ENCODE measurements at regions not wholly inside any gene's neighbourhood (a gene's known extent, or its start where the extent isn't known, plus 50 kb on each side); places are given as distances from the start of the nearest gene placed in this dataset.

DNA sequence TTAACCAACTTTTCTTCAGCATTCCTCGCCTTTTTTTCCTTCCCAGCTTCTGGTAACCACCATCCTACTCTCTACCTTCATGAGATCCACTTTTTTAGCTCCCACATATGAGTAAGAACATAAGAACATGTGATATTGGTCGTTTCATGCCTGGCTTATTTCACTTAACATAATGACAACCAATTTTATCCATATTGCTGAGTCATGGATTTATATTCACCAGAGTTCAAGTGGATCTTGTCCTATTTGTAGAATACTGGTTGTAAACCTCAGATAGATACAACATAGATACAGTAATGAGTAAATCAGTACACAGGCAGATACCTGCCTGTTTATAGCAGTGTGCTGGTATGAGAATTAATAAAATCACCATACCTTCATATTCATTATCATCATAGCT is 412.0 kb upstream of the RBMS3 start:
- Mint-ChIP-seq H3K9me3 (no peaks in the 10 kb centered on the region), H3K27ac (no peak overlapping the region), H3K4me1 (no peaks in the 10 kb centered on the region), H3K36me3 (ENCODE audit: low read depth) (no peaks in the 10 kb centered on the region), H3K27me3 (ENCODE audit: low read depth, poor library complexity) (no peaks in the 10 kb centered on the region), H3K4me3 (no peak overlapping the region)
- TF ChIP-seq, protein P1, sequence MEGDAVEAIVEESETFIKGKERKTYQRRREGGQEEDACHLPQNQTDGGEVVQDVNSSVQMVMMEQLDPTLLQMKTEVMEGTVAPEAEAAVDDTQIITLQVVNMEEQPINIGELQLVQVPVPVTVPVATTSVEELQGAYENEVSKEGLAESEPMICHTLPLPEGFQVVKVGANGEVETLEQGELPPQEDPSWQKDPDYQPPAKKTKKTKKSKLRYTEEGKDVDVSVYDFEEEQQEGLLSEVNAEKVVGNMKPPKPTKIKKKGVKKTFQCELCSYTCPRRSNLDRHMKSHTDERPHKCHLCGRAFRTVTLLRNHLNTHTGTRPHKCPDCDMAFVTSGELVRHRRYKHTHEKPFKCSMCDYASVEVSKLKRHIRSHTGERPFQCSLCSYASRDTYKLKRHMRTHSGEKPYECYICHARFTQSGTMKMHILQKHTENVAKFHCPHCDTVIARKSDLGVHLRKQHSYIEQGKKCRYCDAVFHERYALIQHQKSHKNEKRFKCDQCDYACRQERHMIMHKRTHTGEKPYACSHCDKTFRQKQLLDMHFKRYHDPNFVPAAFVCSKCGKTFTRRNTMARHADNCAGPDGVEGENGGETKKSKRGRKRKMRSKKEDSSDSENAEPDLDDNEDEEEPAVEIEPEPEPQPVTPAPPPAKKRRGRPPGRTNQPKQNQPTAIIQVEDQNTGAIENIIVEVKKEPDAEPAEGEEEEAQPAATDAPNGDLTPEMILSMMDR (IDR thresholded peaks at IDR 0.05): no peak
- DNase-seq: no peak

DNA sequence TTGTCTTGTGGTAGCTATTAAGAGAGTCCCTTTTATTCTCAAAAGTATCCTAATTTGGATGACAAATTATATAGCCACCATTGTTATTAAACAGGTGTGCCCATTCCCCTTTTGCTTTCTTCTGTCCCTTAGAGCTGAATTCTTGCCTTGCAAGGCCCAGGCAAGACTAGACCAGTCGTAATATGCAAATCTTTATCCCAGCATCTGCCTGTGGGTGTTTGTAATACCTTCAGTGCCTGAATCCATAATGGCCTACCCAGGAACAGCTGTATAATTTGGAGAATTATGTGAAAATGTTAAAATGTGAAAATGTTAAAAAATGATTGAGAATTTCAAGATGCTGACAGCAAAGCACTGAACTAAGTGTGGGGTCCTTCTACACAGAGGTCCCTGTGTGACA is 403.0 kb upstream of the RBMS3 start:
- Mint-ChIP-seq H3K36me3 (ENCODE audit: low read depth) (no peaks in the 10 kb centered on the region), H3K27ac (no peak overlapping the region), H3K4me3 (no peak overlapping the region), H3K4me1 (no peaks in the 10 kb centered on the region), H3K9me3 (peaks cover 3% of the 10 kb centered on the region), H3K27me3 (ENCODE audit: low read depth, poor library complexity) (no peaks in the 10 kb centered on the region)
- DNase-seq: no peak
- TF ChIP-seq, protein P1 (IDR thresholded peaks at IDR 0.05): no peak

DNA sequence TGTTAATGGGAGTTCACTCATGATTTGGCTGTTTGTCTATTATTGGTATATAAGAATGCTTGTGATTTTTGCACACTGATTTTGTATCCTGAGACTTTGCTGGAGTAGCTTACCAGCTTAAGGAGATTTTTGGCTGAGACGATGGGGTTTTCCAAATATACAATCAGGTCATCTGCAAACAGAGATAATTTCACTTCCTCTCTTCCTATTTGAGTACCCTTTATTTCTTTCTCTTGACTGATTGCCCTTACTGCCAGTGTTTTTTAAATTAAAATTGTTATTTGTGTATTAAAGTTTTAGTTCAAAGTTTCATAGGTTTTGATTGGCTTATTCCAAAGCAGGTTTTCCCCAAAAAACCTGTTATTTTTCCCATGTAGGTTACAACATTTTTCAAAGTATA is 390.5 kb upstream of the RBMS3 start:
- no peaks in the 10 kb centered on the region for H3K4me1 Mint-ChIP-seq
- H3K27ac Mint-ChIP-seq: no peak overlapping the region
- DNase-seq: no peak
- H3K27me3 Mint-ChIP-seq (ENCODE audit: low read depth, poor library complexity): peaks cover 3% of the 10 kb centered on the region
- no peaks in the 10 kb centered on the region for H3K36me3 Mint-ChIP-seq (ENCODE audit: low read depth)
- no peak overlapping the region for H3K4me3 Mint-ChIP-seq
- H3K9me3 Mint-ChIP-seq: no peaks in the 10 kb centered on the region
- TF ChIP-seq, protein P1 (IDR thresholded peaks at IDR 0.05): no peak

DNA sequence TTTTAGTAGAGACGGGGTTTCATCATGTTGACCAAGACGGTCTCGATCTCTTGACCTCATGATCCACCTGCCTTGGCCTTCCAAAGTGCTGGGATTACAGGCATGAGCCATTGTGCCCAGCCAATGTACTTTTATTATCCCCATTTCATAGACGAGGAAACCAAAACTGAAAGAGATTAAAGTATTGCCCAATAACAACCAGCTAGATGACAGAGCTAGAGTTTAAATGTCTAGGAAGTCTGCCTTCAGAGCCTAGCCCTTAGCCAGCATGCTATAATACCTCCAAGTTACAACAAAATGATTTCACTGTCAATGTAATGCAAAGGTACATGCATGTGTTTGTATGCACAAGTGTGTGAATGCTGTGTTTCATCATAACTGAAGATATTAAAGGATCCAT is 389.4 kb upstream of the RBMS3 start:
- Mint-ChIP-seq H3K27me3 (ENCODE audit: low read depth, poor library complexity) (peaks cover 3% of the 10 kb centered on the region), H3K4me3 (no peak overlapping the region), H3K27ac (no peak overlapping the region), H3K4me1 (no peaks in the 10 kb centered on the region), H3K9me3 (no peaks in the 10 kb centered on the region), H3K36me3 (ENCODE audit: low read depth) (no peaks in the 10 kb centered on the region)
- no peak for DNase-seq
- TF ChIP-seq, protein P1 (IDR thresholded peaks at IDR 0.05): no peak

DNA sequence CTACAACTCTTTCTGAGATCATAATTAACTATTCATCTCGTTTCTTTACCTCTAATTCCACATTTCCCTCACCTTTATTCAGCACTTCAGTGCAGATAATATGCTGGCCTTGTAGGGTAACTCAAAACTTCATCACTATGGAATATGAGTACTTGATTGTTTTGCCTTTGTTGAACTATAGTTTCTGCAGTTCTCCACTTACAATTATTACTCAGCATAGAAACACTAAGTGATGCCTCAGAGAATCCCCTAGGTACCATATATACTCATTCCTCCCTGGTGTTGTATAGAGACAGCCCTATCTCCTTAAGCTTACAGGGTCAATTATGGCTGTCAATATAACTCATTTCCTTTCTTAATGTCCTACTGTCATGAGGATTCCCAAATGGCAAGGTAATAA is 380.6 kb upstream of the RBMS3 start:
- Mint-ChIP-seq H3K27ac (no peak overlapping the region), H3K4me3 (no peak overlapping the region), H3K36me3 (ENCODE audit: low read depth) (no peaks in the 10 kb centered on the region)

DNA sequence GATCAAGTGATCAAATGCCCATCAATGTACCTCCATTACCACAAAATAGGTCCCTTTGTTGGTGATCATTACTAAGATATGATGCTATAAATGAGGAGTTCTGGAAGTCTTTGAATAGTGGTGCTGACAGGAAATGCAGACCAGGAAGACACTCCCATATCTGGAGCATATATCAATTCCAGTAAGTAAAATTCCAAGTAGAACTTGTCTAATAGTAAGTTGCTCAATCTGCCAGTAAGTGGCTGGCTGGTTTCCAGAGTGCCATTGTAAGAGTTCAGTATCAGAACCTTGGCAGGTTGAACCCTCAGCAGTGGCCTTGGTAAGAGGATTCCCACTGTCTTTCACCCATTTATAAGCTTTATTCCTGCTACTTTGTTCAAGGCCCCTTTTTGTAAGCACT is 379.9 kb upstream of the RBMS3 start:
- H3K36me3 Mint-ChIP-seq (ENCODE audit: low read depth): no peaks in the 10 kb centered on the region
- DNase-seq: no peak
- TF ChIP-seq, protein P1 (IDR thresholded peaks at IDR 0.05): no peak
- H3K27ac Mint-ChIP-seq: no peak overlapping the region
- H3K4me1 Mint-ChIP-seq: no peaks in the 10 kb centered on the region
- H3K9me3 Mint-ChIP-seq: peaks cover 12% of the 10 kb centered on the region
- peaks cover 3% of the 10 kb centered on the region for H3K27me3 Mint-ChIP-seq (ENCODE audit: low read depth, poor library complexity)
- no peak overlapping the region for H3K4me3 Mint-ChIP-seq

More for the DNA sequence above, 380.6 kb upstream of the RBMS3 start:
- Mint-ChIP-seq H3K27me3 (ENCODE audit: low read depth, poor library complexity) (no peaks in the 10 kb centered on the region), H3K9me3 (peaks cover 12% of the 10 kb centered on the region), H3K4me1 (no peaks in the 10 kb centered on the region)
- TF ChIP-seq, protein P1 (IDR thresholded peaks at IDR 0.05): no peak
- DNase-seq: no peak

Data from nephron progenitor cell (in vitro differentiated cells).